Peyer's patch (tissue), 4 donors: ENCODE measurements at regions not wholly inside any gene's neighbourhood (a gene's known extent, or its start where the extent isn't known, plus 50 kb on each side); places are given as distances from the start of the nearest gene placed in this dataset.
"Not testable (repeated sequence)": the region's sequence is repeated elsewhere in the genome, so short reads cannot be mapped to it uniquely, and the experiment has no call there.

Experiments
- DNase-seq, 3 donors: peaks; one replicate each; pipeline ENCODE4 v3.0.0-alpha.2; 2017 to 2019
- H3K27ac ChIP-seq, 4 donors: fragments of 200-600 bp; sonication (generic); one replicate each; pipeline ENCODE4 v1.5.1; 2016 to 2019
- H3K27me3 ChIP-seq, 2 donors: fragments of 200-600 bp; sonication (generic); one replicate each; pipeline ENCODE4 v1.5.1; 2019
- H3K36me3 ChIP-seq, 3 donors: fragments of 200-600 bp; sonication (generic); one replicate each; pipeline ENCODE4 v1.5.1; 2016 to 2019
- H3K4me1 ChIP-seq, 4 donors: fragments of 200-600 bp; sonication (generic); one replicate each; pipeline ENCODE4 v1.5.1; 2016 to 2019
- H3K4me3 ChIP-seq, 4 donors: fragments of 200-600 bp; sonication (generic); 1 replicate in 3 of 4; 2 replicates in 1 of 4; pipeline ENCODE4 v1.5.1; 2016 to 2019; ENCODE audit warnings: mild to moderate bottlenecking in 1 of 4
- H3K9me3 ChIP-seq, 4 donors: fragments of 200-600 bp; sonication (generic); one replicate each; pipeline ENCODE4 v1.5.1; 2016 to 2019; ENCODE audit warnings: mild to moderate bottlenecking in 1 of 4
- POLR2A ChIP-seq, 2 donors: fragments of 450-650 bp; IDR thresholded peaks; one replicate each; pipeline ENCODE4 v1.5.1; 2017; ENCODE audit warnings: antibody characterized with exemption in 2 of 2, mild to moderate bottlenecking in 2 of 2, moderate library complexity in 2 of 2
- TF ChIP-seq, protein P1 (sequence below), 6 experiments: fragments of 450-650 bp in 4 of 6; fragments of 200-600 bp in 2 of 6; sonication (generic) in 1 of 6; IDR thresholded peaks; one replicate each; pipeline ENCODE4 v1.5.1; 2017 to 2019; ENCODE audit warnings: antibody characterized with exemption in 6 of 6, mild to moderate bottlenecking in 3 of 6, moderate library complexity in 1 of 6

- Histone ChIP-seq H3K4me1 (no peaks in the 10 kb centered on the region), H3K36me3 (no peaks in the 10 kb centered on the region), H3K9me3 (no peaks in the 10 kb centered on the region), H3K4me3 (no peak overlapping the region), H3K27ac (no peak overlapping the region), H3K27me3 (no peaks in the 10 kb centered on the region)
- DNase-seq = no peak
- TF ChIP-seq POLR2A (IDR thresholded peaks at IDR 0.05) = no peak
- TF ChIP-seq, protein P1, sequence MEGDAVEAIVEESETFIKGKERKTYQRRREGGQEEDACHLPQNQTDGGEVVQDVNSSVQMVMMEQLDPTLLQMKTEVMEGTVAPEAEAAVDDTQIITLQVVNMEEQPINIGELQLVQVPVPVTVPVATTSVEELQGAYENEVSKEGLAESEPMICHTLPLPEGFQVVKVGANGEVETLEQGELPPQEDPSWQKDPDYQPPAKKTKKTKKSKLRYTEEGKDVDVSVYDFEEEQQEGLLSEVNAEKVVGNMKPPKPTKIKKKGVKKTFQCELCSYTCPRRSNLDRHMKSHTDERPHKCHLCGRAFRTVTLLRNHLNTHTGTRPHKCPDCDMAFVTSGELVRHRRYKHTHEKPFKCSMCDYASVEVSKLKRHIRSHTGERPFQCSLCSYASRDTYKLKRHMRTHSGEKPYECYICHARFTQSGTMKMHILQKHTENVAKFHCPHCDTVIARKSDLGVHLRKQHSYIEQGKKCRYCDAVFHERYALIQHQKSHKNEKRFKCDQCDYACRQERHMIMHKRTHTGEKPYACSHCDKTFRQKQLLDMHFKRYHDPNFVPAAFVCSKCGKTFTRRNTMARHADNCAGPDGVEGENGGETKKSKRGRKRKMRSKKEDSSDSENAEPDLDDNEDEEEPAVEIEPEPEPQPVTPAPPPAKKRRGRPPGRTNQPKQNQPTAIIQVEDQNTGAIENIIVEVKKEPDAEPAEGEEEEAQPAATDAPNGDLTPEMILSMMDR (IDR thresholded peaks at IDR 0.05) = no peak
These were observed 129.1 kb upstream of the SALL4 start for GRCh38 chr20:51931371-51931781.

DNA sequence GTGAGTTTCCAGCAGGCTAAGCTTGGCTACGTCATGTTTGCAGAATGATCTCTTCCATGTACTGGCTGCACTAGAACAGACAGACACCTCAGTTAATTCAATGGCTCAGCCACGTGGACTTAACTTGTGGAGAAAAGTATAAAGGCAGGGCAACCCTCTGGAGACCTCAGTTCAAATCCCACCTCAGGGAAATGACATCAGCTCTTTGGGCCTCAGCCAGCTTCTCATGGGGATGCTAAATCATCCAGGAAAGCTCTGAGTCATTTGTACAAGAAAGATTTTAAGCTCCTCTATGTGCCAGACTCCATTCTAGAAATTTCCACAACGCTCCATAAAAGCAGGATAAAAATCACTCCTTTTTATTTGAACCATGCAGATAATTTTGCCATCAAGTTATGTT is 128.5 kb upstream of the SALL4 start:
- Histone ChIP-seq H3K27me3 (no peaks in the 10 kb centered on the region), H3K4me3 (no peak overlapping the region), H3K27ac (no peak overlapping the region), H3K4me1 (no peaks in the 10 kb centered on the region), H3K9me3 (no peaks in the 10 kb centered on the region), H3K36me3 (no peaks in the 10 kb centered on the region)
- DNase-seq = no peak
- no peak for TF ChIP-seq POLR2A (IDR thresholded peaks at IDR 0.05)
- TF ChIP-seq, protein P1 (IDR thresholded peaks at IDR 0.05) = no peak

- no peak overlapping the region for H3K27ac ChIP-seq
- no peaks in the 10 kb centered on the region for H3K27me3 ChIP-seq
- TF ChIP-seq, protein P1 (IDR thresholded peaks at IDR 0.05) = no peak
- TF ChIP-seq POLR2A (IDR thresholded peaks at IDR 0.05) = no peak
- no peaks in the 10 kb centered on the region for H3K36me3 ChIP-seq
- DNase-seq = no peak
- no peaks in the 10 kb centered on the region for H3K9me3 ChIP-seq
- H3K4me3 ChIP-seq = no peak overlapping the region
- no peaks in the 10 kb centered on the region for H3K4me1 ChIP-seq
These were observed 126.6 kb upstream of the SALL4 start for GRCh38 chr20:51928931-51929330.

DNA sequence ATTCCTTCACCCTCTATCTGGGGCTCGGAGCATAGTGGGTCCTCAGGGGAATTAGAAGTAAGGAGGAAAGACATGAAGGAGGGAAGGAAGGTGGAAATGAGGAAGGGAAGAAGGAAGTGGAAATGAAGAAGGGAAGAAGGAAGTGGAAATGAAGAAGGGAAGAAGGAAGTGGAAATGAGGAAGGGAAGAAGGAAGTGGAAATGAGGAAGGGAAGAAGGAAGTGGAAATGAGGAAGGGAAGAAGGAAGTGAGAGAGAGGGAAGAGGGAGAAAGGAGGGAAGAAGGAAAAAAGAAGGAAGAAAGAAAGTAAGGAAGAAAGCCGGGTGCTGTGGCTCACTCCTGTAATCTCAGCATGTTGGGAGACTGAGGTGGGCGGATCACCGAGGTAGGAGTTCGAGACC is 125.6 kb upstream of the SALL4 start:
- H3K4me3 ChIP-seq, H3K27ac ChIP-seq, DNase-seq, H3K36me3 ChIP-seq, H3K9me3 ChIP-seq, H3K4me1 ChIP-seq, H3K27me3 ChIP-seq: not testable (repeated sequence)

GRCh38 chr20:51926670-51927305 is 124.5 kb upstream of the SALL4 start:
- no peak for TF ChIP-seq POLR2A (IDR thresholded peaks at IDR 0.05)
- TF ChIP-seq, protein P1 (IDR thresholded peaks at IDR 0.05) = no peak
- H3K36me3 ChIP-seq = no peaks in the 10 kb centered on the region
- no peaks in the 10 kb centered on the region for H3K9me3 ChIP-seq
- H3K4me3 ChIP-seq = no peak overlapping the region
- H3K4me1 ChIP-seq = no peaks in the 10 kb centered on the region
- H3K27me3 ChIP-seq = no peaks in the 10 kb centered on the region
- no peak overlapping the region for H3K27ac ChIP-seq
- DNase-seq = no peak

DNA sequence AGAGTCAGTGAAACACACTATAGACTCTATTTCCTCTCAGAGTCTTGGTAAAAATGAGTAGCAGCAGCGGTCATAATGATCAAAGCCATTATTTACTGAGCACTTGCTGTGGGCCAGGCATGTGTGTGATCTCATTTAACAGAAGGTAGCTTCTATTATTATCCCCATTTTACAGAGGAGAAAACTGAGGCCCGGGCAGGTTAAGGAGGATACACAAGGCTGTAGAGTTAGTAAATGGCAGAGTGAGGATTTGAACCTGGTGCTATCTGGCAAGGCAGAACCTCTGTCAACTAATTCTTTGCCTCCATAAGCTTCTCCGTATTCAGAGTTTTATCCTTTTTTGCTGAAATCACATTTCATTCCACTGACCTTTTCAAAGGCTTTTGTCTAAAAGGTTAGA is 122.2 kb upstream of the SALL4 start:
- Histone ChIP-seq H3K27me3 (no peaks in the 10 kb centered on the region), H3K4me3 (no peak overlapping the region), H3K9me3 (no peaks in the 10 kb centered on the region), H3K36me3 (no peaks in the 10 kb centered on the region), H3K4me1 (no peaks in the 10 kb centered on the region), H3K27ac (no peak overlapping the region)
- no peak for TF ChIP-seq POLR2A (IDR thresholded peaks at IDR 0.05)
- TF ChIP-seq, protein P1 (IDR thresholded peaks at IDR 0.05) = no peak
- DNase-seq = no peak
